ENCODE measurements at regions not wholly inside any gene's neighbourhood (a gene's known extent, or its start where the extent isn't known, plus 50 kb on each side); places are given as distances from the start of the nearest gene placed in this dataset.

- no peak for DNase-seq (ENCODE audit: low spot score)
Measured at GRCh38 chr3:28903171-28903601, 377.7 kb upstream of the RBMS3 start.

- DNase-seq (ENCODE audit: low spot score), result no peak
Measured at GRCh38 chr3:28905798-28906197, 375.1 kb upstream of the RBMS3 start.

- no peak for DNase-seq (ENCODE audit: low spot score)
Measured at GRCh38 chr3:28906561-28907310, 374.1 kb upstream of the RBMS3 start.

- DNase-seq (ENCODE audit: low spot score), result no peak
Measured at GRCh38 chr3:28907616-28908015, 373.3 kb upstream of the RBMS3 start.

- DNase-seq (ENCODE audit: low spot score), result no peak
Measured at GRCh38 chr3:28912120-28912885, 368.6 kb upstream of the RBMS3 start.

- no peak for DNase-seq (ENCODE audit: low spot score)
Measured at GRCh38 chr3:28915741-28916500, 364.9 kb upstream of the RBMS3 start.

- no peak for DNase-seq (ENCODE audit: low spot score)
Measured at GRCh38 chr3:28916713-28917499, 364.0 kb upstream of the RBMS3 start.

GRCh38 chr3:28917895-28918475 is 362.9 kb upstream of the RBMS3 start:
- no peak for DNase-seq (ENCODE audit: low spot score)

- no peak for DNase-seq (ENCODE audit: low spot score)
Measured at GRCh38 chr3:28922376-28922775, 358.5 kb upstream of the RBMS3 start.

GRCh38 chr3:28923994-28924393 is 356.9 kb upstream of the RBMS3 start:
- DNase-seq (ENCODE audit: low spot score), result no peak

- DNase-seq (ENCODE audit: low spot score), result no peak
Measured at GRCh38 chr3:28924744-28925360, 356.0 kb upstream of the RBMS3 start.

- DNase-seq (ENCODE audit: low spot score), result no peak
Measured at GRCh38 chr3:28933337-28933736, 347.5 kb upstream of the RBMS3 start.

- no peak for DNase-seq (ENCODE audit: low spot score)
Measured at GRCh38 chr3:28934126-28934813, 346.6 kb upstream of the RBMS3 start.

GRCh38 chr3:28935146-28935545 is 345.7 kb upstream of the RBMS3 start:
- DNase-seq (ENCODE audit: low spot score), result no peak

GRCh38 chr3:28936154-28936553 is 344.7 kb upstream of the RBMS3 start:
- DNase-seq (ENCODE audit: low spot score), result no peak

GRCh38 chr3:28940530-28940929 is 340.3 kb upstream of the RBMS3 start:
- DNase-seq (ENCODE audit: low spot score), result no peak

- DNase-seq (ENCODE audit: low spot score), result no peak
Measured at GRCh38 chr3:28940994-28941393, 339.9 kb upstream of the RBMS3 start.

GRCh38 chr3:28947061-28947460 is 333.8 kb upstream of the RBMS3 start:
- no peak for DNase-seq (ENCODE audit: low spot score)

- DNase-seq (ENCODE audit: low spot score), result no peak
Measured at GRCh38 chr3:28947751-28948150, 333.1 kb upstream of the RBMS3 start.

- DNase-seq (ENCODE audit: low spot score), result no peak
Measured at GRCh38 chr3:28948685-28949084, 332.2 kb upstream of the RBMS3 start.

GRCh38 chr3:28949580-28949979 is 331.3 kb upstream of the RBMS3 start:
- no peak for DNase-seq (ENCODE audit: low spot score)

Measured in CD4-positive, alpha-beta T cell treated with Interleukin-15 for 4 hours (primary cell).